ENCODE measurements at regions not wholly inside any gene's neighbourhood (a gene's known extent, or its start where the extent isn't known, plus 50 kb on each side); places are given as distances from the start of the nearest gene placed in this dataset.

- no peak for TF ChIP-seq CTCF (IDR thresholded peaks at IDR 0.05)
- TF ChIP-seq EP300 (IDR thresholded peaks at IDR 0.05), result no peak
Measured at GRCh38 chr7:68613897-68614296, 984.4 kb upstream of the AUTS2 start.
